IgD-negative memory B cell (primary cell): ENCODE measurements at regions not wholly inside any gene's neighbourhood (a gene's known extent, or its start where the extent isn't known, plus 50 kb on each side); places are given as distances from the start of the nearest gene placed in this dataset.
"Not testable (repeated sequence)": the region's sequence is repeated elsewhere in the genome, so short reads cannot be mapped to it uniquely, and the experiment has no call there.

ENCODE experiments used
- H3K27ac Mint-ChIP-seq, 3 donors: one replicate each; pipeline ENCODE4 v1.8.0; 2020 to 2022; ENCODE audit warnings: mild to moderate bottlenecking in 3 of 3, mixed read lengths in 3 of 3, moderate library complexity in 1 of 3
- H3K27me3 Mint-ChIP-seq: one replicate; pipeline ENCODE4 v1.8.0; 2021; ENCODE audit warnings: mixed read lengths
- H3K36me3 Mint-ChIP-seq: one replicate; pipeline ENCODE4 v1.8.0; 2020; ENCODE audit warnings: mild to moderate bottlenecking, mixed read lengths
- H3K4me1 Mint-ChIP-seq, 3 donors: one replicate each; pipeline ENCODE4 v1.8.0; 2020 to 2022; ENCODE audit warnings: mixed read lengths in 3 of 3, mild to moderate bottlenecking in 1 of 3
- H3K4me3 Mint-ChIP-seq, 4 donors: one replicate each; pipeline ENCODE4 v1.8.0; 2020 to 2022; ENCODE audit warnings: mild to moderate bottlenecking in 4 of 4, mixed read lengths in 4 of 4, moderate library complexity in 3 of 4
- H3K9me3 Mint-ChIP-seq, 3 donors: one replicate each; pipeline ENCODE4 v1.8.0; 2020 to 2021; ENCODE audit warnings: mixed read lengths in 3 of 3, mild to moderate bottlenecking in 1 of 3

DNA sequence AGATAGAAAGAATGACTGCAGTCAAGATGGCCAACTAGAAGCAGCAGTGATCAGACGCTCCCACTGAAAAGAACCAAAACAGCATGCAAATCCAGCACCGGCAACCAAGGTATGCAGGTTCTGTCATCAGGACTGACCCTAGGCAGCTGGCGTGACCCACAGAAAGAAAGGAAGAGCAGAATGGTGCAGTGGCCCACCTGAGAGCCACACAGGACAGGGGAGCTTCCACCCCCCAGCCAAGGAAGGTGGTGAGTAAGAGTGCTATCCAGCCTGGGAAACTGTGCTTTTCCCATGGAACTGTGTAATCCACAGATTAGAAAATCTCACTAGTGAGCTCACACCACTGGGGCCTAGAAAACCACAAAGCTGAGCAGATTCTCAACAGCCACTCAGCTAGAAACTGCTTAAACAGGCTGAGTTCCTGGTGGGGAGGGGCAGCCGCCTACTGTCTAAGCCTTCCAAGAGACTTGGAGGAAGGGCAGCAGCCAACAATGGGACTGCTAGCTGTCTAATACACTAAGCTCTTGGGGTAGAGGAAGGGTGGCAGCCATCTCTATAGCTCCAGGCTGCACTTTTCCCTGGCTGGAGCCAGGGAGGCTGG, 127.9 kb downstream of the EVA1A start:
- Mint-ChIP-seq H3K4me3 (peak overlapping the region in 2 of 4 donors; percentile 45 to 79), H3K4me1 (peaks cover 38 to 45% (median 44%) of the 10 kb centered on the region in 3 donors), H3K27ac (peak overlapping the region in 1 of 3 donors; percentile 50), H3K27me3 (no peaks in the 10 kb centered on the region), H3K9me3 (peaks cover 0 to 4% (median 1%) of the 10 kb centered on the region in 3 donors), H3K36me3 (no peaks in the 10 kb centered on the region)

GRCh38 chr2:75431763-75432162, 129.0 kb downstream of the EVA1A start:
- no peaks in the 10 kb centered on the region for H3K36me3 Mint-ChIP-seq
- peaks cover 1 to 4% (median 1%) of the 10 kb centered on the region in 3 donors for H3K9me3 Mint-ChIP-seq
- peaks cover 39 to 52% (median 46%) of the 10 kb centered on the region in 3 donors for H3K4me1 Mint-ChIP-seq
- no peaks in the 10 kb centered on the region for H3K27me3 Mint-ChIP-seq
- peak overlapping the region; percentile 21 to 88 (median 67) for H3K27ac Mint-ChIP-seq
- H3K4me3 Mint-ChIP-seq = peak overlapping the region; percentile 27 to 71 (median 68)

GRCh38 chr2:75431276-75431675, 129.5 kb downstream of the EVA1A start:
- Mint-ChIP-seq H3K27ac (peak overlapping the region; percentile 21 to 88 (median 67)), H3K4me3 (peak overlapping the region in 3 of 4 donors; percentile 66 to 71 (median 69)), H3K36me3 (no peaks in the 10 kb centered on the region), H3K4me1 (peaks cover 39 to 52% (median 46%) of the 10 kb centered on the region in 3 donors), H3K9me3 (peaks cover 1 to 4% (median 1%) of the 10 kb centered on the region in 3 donors), H3K27me3 (no peaks in the 10 kb centered on the region)

DNA sequence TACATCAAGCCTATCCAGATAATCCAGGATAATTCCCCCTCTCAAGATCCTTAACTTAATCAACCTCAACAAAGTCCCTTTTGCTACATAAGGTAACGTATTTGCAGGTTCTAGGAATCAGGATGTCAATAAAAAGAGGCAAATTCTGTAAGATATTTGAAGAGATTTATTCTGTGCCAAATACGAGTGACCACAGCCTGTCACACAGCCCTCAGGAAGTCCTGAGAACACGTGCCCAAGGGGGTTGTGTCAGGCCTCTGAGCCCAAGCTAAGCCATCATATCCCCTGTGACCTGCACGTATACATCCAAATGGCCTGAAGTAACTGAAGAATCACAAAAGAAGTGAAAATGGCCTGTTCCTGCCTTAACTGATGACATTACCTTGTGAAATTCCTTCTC, 130.3 kb downstream of the EVA1A start:
- H3K27me3 Mint-ChIP-seq, H3K9me3 Mint-ChIP-seq, H3K36me3 Mint-ChIP-seq: not testable (repeated sequence)
- peak overlapping the region in 1 of 4 donors; percentile 20 for H3K4me3 Mint-ChIP-seq
- H3K27ac Mint-ChIP-seq = peak overlapping the region in 1 of 3 donors; percentile 67
- peaks cover 38 to 52% (median 46%) of the 10 kb centered on the region in 3 donors for H3K4me1 Mint-ChIP-seq

DNA sequence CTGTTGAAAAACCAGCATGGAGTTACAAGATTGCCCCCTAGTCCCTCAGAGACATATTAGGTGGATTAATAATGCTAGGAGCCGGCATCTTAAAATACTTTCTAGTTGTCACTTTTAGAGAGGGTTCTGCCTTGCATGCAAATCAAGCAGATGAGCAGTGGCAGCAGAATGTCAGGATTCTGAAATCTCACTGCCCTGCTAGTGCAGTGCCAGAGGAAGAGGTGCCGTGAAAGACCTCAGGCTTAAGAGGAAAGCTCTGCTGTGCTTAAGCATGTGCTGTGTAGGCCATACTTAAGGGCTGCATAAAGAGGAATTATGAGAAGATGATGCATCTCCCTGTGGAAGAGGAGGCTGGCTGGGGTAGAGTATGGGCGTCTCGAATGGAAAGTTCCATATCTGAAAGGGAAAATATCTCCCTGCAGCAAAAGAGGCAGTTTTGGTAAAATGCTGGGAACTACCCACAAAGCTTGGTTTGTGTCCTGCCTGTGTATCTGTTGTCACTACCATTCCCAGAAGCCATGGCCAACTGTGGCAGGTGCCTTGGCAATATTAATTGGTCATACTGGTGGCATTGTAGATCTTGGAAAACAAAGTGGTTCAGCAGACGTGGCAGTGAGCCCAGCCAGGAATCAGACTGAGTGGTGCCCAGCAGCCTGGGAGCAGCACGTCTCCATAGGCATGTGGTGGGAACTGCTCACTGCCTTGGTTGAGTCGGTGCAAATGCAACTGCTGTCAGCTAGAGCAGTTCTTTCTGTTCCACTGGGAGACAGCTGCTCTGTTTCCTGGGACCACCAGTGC, 131.9 kb downstream of the EVA1A start:
- Mint-ChIP-seq H3K27ac (peak overlapping the region in 2 of 3 donors; percentile 3 to 54), H3K4me1 (peaks cover 38 to 52% (median 46%) of the 10 kb centered on the region in 3 donors), H3K36me3 (no peaks in the 10 kb centered on the region), H3K4me3 (peak overlapping the region; percentile 15 to 81 (median 38)), H3K9me3 (peaks cover 0 to 1% (median 0%) of the 10 kb centered on the region in 3 donors), H3K27me3 (no peaks in the 10 kb centered on the region)

GRCh38 chr2:75428060-75428459, 132.7 kb downstream of the EVA1A start:
- Mint-ChIP-seq H3K9me3 (peaks cover 0 to 1% (median 0%) of the 10 kb centered on the region in 3 donors), H3K4me1 (peaks cover 37 to 52% (median 46%) of the 10 kb centered on the region in 3 donors), H3K4me3 (no peak overlapping the region), H3K36me3 (no peaks in the 10 kb centered on the region), H3K27me3 (no peaks in the 10 kb centered on the region), H3K27ac (no peak overlapping the region)

DNA sequence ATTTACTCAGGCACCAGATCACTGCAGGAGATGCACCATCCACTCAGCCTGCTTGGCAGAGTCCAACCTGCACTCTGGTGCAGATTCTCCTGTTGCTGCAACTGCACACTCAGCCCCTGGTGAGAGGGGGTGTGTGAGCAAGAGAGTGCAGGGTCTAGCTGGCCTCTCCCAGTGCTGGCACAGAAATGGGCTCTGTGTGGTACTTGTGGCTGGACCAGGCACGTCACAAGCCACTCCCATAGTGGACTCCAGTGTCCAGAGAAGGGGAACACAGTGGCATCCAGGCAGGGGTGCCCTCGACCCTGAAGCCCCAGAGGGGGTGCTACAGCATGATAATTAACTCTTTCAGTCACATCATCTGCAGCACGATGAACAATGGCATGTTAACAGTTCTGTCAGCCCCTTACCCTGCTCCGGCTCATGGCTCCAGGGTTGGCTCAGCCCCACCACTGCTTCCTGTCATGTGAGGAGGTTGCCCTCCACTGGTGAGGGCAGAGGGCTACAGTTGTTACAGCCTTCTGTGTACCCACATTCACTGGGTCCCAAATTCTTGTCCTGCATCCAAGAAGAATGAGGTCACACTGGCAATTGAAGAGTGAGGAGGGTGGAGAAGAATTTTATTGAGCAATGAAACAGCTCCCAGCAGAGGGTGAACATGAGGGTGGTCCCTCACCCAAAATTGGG, 135.7 kb downstream of the EVA1A start:
- Mint-ChIP-seq H3K4me1 (peaks cover 13 to 26% (median 24%) of the 10 kb centered on the region in 3 donors), H3K27ac (peak overlapping the region in 1 of 3 donors; percentile 91), H3K9me3 (peaks cover 0 to 1% (median 0%) of the 10 kb centered on the region in 3 donors), H3K4me3 (no peak overlapping the region), H3K36me3 (no peaks in the 10 kb centered on the region), H3K27me3 (no peaks in the 10 kb centered on the region)

DNA sequence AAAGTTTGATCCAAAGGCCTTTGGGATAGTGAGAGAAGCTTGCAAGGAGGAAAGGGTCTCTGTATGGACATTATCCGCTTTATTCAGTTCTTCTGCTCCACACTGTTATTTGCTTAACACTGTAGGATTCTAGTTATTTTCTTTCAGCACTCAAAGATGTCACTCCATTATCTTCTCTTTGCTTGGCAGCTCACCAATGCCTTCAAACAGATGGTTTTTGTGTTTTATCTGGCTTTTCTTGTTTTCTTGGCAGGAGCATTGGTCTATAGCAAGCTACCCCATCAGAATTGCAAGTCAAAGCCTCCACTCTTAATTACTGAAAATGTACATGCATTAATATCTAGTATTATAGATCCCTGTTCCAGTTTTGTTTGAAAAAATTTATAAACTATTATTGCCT, 138.8 kb downstream of the EVA1A start:
- no peak overlapping the region for H3K4me3 Mint-ChIP-seq
- no peaks in the 10 kb centered on the region for H3K36me3 Mint-ChIP-seq
- no peaks in the 10 kb centered on the region for H3K27me3 Mint-ChIP-seq
- H3K4me1 Mint-ChIP-seq = peaks cover 1 to 5% (median 2%) of the 10 kb centered on the region in 3 donors
- H3K9me3 Mint-ChIP-seq = no peaks in the 10 kb centered on the region
- no peak overlapping the region for H3K27ac Mint-ChIP-seq

- Mint-ChIP-seq H3K4me3 (peak overlapping the region; percentile 89 to 97 (median 93)), H3K4me1 (peaks cover 3 to 33% (median 29%) of the 10 kb centered on the region in 3 donors), H3K27ac (peak overlapping the region; percentile 80 to 97 (median 83)), H3K36me3 (no peaks in the 10 kb centered on the region), H3K9me3 (peaks cover under 1 to 6% (median 1%) of the 10 kb centered on the region in 3 donors), H3K27me3 (no peaks in the 10 kb centered on the region)
Observed at GRCh38 chr2:75416420-75417342, 144.1 kb downstream of the EVA1A start.

DNA sequence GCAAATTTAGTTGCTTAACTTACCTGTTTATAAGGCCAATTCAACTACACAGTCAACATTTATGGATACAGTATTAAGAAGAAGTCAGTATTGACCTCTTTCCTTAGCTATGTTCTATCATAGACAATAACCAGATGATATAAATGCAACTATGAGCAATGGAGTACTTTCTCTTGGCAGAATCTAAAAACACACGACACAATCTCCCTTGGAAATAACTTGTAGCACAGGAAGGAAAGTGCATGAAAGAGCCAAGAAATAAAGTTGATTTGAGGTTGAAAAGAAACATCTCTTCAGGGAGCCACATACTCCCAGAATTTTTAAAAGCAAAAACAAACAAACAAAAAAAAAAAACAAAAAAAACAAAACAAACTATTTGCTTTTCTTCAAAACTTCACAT, 145.0 kb downstream of the EVA1A start:
- Mint-ChIP-seq H3K27me3 (no peaks in the 10 kb centered on the region), H3K27ac (no peak overlapping the region), H3K9me3 (peaks cover 2 to 15% (median 3%) of the 10 kb centered on the region in 3 donors), H3K4me3 (peak overlapping the region in 3 of 4 donors; percentile 18 to 95 (median 89)), H3K4me1 (peaks cover 3 to 33% (median 29%) of the 10 kb centered on the region in 3 donors), H3K36me3 (no peaks in the 10 kb centered on the region)

- H3K36me3 Mint-ChIP-seq = no peaks in the 10 kb centered on the region
- H3K27ac Mint-ChIP-seq = no peak overlapping the region
- H3K4me3 Mint-ChIP-seq = peak overlapping the region in 3 of 4 donors; percentile 68 to 95 (median 89)
- H3K27me3 Mint-ChIP-seq = no peaks in the 10 kb centered on the region
- H3K4me1 Mint-ChIP-seq = peaks cover 3 to 33% (median 29%) of the 10 kb centered on the region in 3 donors
- H3K9me3 Mint-ChIP-seq = peaks cover 2 to 20% (median 6%) of the 10 kb centered on the region in 3 donors
Observed at GRCh38 chr2:75415111-75415626, 145.6 kb downstream of the EVA1A start.

- Mint-ChIP-seq H3K27ac (no peak overlapping the region), H3K4me1 (peaks cover 0 to 26% (median 26%) of the 10 kb centered on the region in 3 donors), H3K27me3 (no peaks in the 10 kb centered on the region), H3K9me3 (peaks cover 2 to 25% (median 6%) of the 10 kb centered on the region in 3 donors), H3K4me3 (no peak overlapping the region), H3K36me3 (no peaks in the 10 kb centered on the region)
Observed at GRCh38 chr2:75411574-75411973, 149.2 kb downstream of the EVA1A start.

- Mint-ChIP-seq H3K4me1 (peaks cover 0 to 19% (median 19%) of the 10 kb centered on the region in 3 donors), H3K36me3 (no peaks in the 10 kb centered on the region), H3K4me3 (no peak overlapping the region), H3K9me3 (peaks cover 2 to 25% (median 6%) of the 10 kb centered on the region in 3 donors), H3K27me3 (no peaks in the 10 kb centered on the region), H3K27ac (no peak overlapping the region)
Observed at GRCh38 chr2:75410702-75411101, 150.0 kb downstream of the EVA1A start.

- Mint-ChIP-seq H3K9me3 (peaks cover 2 to 25% (median 6%) of the 10 kb centered on the region in 3 donors), H3K36me3 (no peaks in the 10 kb centered on the region), H3K4me3 (no peak overlapping the region), H3K4me1 (peaks cover 2 to 11% (median 5%) of the 10 kb centered on the region in 3 donors), H3K27ac (no peak overlapping the region), H3K27me3 (no peaks in the 10 kb centered on the region)
Observed at GRCh38 chr2:75408771-75409170, 152.0 kb downstream of the EVA1A start.
